ENCODE measurements at regions not wholly inside any gene's neighbourhood (a gene's known extent, or its start where the extent isn't known, plus 50 kb on each side); places are given as distances from the start of the nearest gene placed in this dataset.

GRCh38 chr20:39446397-39446796, 484.3 kb downstream of the DHX35 start:
- TF ChIP-seq, protein P1, sequence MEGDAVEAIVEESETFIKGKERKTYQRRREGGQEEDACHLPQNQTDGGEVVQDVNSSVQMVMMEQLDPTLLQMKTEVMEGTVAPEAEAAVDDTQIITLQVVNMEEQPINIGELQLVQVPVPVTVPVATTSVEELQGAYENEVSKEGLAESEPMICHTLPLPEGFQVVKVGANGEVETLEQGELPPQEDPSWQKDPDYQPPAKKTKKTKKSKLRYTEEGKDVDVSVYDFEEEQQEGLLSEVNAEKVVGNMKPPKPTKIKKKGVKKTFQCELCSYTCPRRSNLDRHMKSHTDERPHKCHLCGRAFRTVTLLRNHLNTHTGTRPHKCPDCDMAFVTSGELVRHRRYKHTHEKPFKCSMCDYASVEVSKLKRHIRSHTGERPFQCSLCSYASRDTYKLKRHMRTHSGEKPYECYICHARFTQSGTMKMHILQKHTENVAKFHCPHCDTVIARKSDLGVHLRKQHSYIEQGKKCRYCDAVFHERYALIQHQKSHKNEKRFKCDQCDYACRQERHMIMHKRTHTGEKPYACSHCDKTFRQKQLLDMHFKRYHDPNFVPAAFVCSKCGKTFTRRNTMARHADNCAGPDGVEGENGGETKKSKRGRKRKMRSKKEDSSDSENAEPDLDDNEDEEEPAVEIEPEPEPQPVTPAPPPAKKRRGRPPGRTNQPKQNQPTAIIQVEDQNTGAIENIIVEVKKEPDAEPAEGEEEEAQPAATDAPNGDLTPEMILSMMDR (IDR thresholded peaks at IDR 0.05; ENCODE audit: poor library complexity): no peak
- no peak for TF ChIP-seq EZH2 (IDR thresholded peaks at IDR 0.05; ENCODE audit: borderline replicate concordance)
- TF ChIP-seq EZH2phosphoT487 (IDR thresholded peaks at IDR 0.05; ENCODE audit: low read depth, severe bottlenecking, unreplicated experiment): no peak
